ENCODE measurements at regions not wholly inside any gene's neighbourhood (a gene's known extent, or its start where the extent isn't known, plus 50 kb on each side); places are given as distances from the start of the nearest gene placed in this dataset.
"Not testable (repeated sequence)": the region's sequence is repeated elsewhere in the genome, so short reads cannot be mapped to it uniquely, and the experiment has no call there.

DNA sequence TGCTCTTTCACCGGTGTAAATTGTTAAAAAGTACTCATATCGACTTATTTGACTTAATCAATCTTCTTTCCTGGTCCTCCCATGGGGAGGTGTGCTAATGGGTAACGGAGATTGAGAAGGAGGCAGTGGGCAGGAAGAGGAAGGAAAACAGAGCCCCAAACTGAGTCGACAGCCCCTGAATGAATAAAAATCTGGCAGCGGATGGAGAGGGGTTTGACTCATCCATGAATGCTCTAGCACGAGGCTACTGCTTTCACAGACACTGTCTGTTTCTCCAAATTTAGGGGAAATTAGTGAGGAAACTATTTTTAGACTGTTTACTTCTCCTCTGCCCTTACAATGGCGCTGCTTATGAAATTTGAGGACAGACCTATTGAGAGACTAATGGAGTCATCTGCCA lies 142.2 kb upstream of the ATXN1 start:
- peak; percentile 89 for DNase-seq (ENCODE audit: low read depth)

DNA sequence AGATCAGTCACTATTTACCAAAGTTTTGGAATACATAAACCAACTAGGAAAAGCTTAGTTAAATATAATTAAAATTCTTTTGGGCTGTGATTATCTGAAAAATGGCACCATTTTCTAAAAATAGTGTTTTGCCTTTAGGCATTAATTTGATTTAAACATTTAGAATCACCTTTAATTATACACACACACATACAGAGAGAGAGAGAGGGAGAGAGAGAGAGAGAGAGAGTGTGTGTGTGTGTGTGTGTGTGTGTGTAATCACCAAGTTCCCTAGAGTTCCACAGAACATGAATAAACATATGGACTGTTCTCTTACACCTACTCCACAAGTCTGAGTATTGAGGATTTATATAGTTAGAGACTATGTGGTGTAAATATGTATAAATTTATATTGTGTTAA lies 141.2 kb upstream of the ATXN1 start:
- DNase-seq (ENCODE audit: low read depth) = no peak

DNA sequence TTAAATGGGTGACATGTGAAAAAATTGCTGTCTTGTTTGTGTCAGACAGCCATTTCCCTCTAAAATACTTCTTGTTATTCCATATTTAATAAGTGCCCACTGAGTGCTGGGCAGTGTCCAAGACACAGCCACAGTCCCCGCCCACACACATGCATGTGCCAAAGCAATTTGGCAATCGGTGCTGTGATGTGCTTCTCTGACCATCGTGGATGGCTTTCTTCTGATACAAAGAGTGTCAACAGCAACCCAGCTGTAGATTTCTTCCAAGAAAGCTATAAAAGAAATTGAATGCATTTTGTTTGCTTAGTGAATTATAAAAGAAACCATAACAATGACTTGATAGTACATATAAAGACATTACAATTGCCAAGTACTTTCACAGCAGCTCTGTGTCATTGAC lies 140.5 kb upstream of the ATXN1 start:
- DNase-seq (ENCODE audit: low read depth) = peak; percentile 67

GRCh38 chr6:16901306-16901705 lies 140.0 kb upstream of the ATXN1 start:
- DNase-seq (ENCODE audit: low read depth) = no peak

DNA sequence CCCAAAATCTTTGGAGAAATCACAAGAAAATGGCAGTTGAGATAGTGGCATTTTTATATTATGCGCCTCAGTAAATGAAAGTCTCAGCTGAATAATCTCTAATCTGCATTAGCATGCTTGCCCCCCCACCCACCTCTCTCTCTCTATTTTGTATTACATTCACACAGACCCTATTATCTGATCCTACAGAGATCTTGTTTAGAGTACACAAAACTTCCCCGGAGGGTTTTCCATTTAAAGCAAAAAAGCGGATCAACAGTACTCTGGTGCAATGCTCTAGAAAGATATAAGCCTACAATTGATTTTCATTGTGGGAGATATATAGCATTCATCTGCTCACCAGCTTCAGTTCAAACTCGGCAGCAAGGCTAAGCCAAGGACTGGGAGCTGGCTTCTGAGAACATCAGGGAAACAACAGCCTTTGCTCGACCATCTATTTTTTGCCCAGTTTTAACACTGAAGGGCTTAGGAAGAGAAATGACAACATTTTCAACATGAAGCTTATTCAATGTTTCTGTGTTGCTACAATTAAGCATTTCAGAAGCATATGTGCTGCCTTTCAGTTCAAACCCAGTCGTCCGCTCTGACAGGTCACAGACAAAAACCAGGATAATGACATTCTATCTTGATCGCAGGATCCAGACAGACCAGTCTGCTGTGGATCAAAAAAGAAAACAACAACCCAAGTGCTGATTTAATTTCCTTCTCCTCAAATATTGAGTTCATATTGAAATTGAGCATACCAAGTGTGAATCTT lies 137.6 kb upstream of the ATXN1 start:
- no peak for DNase-seq (ENCODE audit: low read depth)

- no peak for DNase-seq (ENCODE audit: low read depth)
Observed at GRCh38 chr6:16897669-16898068, 136.4 kb upstream of the ATXN1 start.

GRCh38 chr6:16894301-16894700 lies 133.0 kb upstream of the ATXN1 start:
- DNase-seq (ENCODE audit: low read depth) = no peak

- not testable (repeated sequence) for DNase-seq (ENCODE audit: low read depth)
Observed at GRCh38 chr6:16891110-16891509, 129.8 kb upstream of the ATXN1 start.

GRCh38 chr6:16885411-16886160 lies 124.3 kb upstream of the ATXN1 start:
- DNase-seq (ENCODE audit: low read depth) = no peak

DNA sequence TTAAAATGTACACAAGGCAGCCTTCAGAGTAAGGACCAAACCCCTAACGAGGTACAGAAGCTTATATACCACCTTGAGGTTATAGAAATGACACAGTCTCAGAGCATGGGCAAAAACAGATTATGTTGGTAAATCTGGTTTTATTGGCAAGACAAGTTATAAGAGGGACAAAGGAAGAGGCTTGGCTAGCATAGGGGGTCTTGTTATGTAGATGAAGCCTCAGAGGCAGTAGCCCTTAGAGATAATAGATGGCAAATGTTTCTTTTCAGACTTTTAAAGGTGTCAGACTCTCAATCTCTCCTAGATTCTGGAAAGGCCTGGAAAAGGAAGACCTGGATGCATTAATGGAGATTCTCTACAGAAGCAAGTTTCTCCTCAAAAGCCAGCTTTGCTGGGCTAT lies 123.3 kb upstream of the ATXN1 start:
- no peak for DNase-seq (ENCODE audit: low read depth)

DNA sequence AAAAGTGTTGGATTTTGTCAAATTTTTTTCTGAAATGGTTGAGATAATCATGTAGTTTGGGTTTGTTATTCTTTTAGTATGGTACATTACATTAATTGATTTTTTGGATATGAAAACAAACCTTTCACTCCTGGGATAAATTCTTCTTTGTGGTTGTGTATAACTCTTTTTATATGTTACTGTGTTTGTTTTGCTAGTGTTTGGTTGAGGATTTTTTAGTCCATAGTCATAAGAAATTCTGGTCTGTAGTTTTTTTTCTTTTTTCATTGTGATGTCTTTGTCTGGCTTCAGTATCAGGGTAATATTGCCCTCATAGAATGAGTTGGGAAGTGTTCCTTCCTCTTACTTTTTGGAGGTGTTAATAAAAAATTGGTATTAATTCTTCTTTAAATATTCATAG lies 122.2 kb upstream of the ATXN1 start:
- peak; percentile 68 for DNase-seq (ENCODE audit: low read depth)

GRCh38 chr6:16882230-16882629 lies 121.0 kb upstream of the ATXN1 start:
- no peak for DNase-seq (ENCODE audit: low read depth)

DNA sequence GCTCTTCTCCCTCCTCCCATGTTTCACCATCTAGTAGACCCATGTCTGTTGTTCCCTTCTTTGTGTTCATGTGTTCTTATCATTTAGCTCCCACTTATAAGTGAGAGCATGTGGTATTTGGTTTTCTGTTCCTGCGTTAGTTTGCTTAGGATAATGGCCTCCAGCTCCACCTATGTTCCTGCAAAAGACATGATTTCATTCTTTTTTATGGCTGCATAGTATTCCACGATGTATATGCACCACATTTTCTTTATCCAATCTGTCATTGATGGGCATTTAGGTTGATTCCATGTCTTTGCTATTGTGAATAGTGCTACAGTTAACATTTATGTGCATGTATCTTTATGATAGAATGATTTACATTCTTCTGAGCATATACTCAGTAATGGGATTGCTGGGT lies 115.6 kb upstream of the ATXN1 start:
- not testable (repeated sequence) for DNase-seq (ENCODE audit: low read depth)

DNA sequence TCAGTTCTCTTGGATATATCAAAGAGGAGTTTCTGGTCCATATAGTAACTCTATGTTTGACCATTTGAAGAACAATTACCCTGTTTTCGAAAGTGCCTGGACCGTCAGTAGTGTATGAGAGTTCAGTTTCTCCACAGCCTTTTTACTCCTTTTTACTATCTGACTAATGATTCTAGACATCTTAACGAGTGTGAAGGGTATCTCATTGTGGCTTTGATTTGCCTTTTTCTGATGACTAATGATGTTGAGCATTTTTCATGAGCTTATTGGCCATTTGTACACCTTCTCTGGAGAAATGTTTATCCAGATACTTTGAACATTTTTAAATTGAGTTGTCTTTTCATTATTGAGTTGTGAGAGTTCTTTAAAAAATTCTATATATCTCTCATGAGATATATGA lies 114.9 kb upstream of the ATXN1 start:
- DNase-seq (ENCODE audit: low read depth) = peak; percentile 73

DNA sequence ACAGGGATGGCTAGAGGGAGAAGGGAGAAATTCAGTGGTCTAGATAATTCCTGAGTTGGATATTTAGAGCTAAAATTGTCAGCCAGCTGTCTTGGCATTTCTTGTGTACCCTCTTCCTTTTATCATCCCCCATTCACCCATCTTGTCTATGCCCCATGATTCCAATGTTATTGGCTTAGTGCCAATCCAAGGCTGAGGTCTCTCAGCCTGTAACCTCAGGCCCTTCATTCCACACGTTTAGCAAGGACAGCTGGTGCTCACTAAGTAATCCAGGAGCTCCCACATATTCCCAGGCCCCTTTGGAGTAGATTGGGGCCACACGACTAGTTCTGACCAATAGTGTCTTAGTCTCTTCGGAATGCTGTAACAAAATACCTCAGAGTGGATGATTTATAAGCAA lies 112.4 kb upstream of the ATXN1 start:
- DNase-seq (ENCODE audit: low read depth) = no peak

DNA sequence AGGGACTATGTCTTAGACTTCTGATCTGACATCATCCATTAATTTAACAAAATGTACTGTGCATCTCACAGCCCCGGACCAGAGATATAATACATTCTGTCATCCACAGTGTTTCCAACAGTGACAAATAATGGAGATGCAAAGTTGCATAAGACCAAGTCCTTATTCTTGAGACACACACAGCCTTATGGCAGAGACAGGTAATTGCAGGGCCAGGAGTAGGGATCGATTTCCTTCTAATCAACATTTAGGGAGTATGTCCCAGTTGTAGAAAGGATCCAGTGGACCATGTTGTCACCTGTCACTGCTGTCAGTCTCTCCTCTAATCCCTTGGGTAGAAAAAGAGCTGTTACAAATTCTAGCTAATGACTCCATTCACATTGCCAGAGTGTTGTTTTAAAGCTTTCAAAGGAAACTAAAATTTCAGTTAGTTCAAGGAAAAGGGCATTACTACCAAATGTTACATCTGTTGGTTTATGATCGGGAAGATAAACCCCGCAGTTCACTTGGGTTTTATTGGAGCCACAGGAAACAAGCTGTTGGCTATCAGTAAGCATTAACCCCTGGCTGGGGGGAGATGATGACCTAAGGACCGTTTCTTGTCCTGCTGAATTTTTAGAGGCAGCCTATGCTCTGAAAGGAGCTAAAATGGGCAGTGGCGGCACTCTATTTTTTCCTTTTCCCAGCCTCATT lies 111.4 kb upstream of the ATXN1 start:
- peak; percentile 42 for DNase-seq (ENCODE audit: low read depth)

DNA sequence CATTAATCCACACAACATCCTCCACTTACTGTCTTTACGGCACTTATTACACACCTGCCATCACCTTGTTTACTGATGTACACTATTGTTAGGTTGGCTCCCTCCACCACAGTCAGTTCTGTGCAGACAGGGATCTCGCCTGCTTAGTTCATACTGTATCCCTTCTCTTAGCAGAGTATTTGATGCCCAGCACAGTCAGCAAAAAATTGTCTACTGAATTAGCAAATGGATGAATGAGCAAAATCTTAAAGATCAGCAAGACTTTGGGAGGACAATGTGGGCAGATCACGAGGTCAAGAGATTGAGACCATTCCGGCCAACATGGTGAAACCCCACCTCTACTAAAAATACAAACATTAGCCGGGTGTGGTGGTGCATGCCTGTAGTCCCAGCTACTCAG lies 109.8 kb upstream of the ATXN1 start:
- DNase-seq (ENCODE audit: low read depth) = no peak

DNA sequence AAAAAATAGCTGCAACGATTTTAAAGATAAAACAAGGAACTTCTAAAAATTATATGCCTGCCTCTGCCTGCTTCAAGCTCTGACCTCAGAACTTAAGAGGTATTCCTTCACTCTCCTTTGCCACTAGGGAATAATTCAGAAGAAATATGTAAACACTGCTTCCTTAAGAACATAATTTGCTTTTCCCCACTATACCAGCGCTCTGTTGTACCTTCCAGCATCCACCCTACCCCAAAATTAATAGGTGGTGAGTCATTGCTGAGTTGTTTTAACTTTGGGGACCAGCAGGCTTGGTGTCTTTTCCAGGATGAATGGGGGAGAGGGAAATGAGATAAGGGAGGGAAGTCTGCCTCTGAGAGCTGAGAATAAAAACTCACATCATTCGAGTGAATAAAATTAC lies 107.7 kb upstream of the ATXN1 start:
- DNase-seq (ENCODE audit: low read depth) = peak; percentile 30

DNA sequence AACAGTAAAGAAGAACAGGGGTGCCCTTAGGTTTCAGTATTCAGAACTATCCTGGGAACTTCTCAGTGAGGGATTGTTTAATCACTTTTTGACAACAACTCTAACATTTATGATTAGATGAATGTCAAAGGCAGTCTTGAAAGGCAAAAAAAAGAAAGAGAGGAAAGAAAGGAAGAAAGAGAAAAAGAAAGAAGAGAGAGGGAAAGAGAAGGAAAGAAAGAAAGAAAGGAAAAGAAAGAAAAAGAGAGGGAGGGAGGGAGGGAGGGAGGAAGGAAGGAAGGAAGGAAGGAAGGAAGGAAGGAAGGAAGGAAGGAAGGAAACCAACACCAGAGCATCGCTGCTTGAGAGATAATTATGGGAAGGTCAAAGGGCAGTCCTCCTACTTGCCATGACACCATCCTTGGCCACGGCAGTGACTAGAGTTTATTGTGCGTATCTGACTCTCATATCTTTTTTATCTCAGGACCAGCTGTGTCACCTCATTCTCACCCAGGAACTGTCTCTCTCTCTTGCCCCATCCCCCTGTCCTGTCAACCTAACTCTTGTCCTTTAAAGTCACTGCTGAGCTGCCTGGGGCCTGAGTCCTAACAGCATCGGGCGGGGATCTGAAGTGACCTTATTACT lies 96.8 kb upstream of the ATXN1 start:
- DNase-seq (ENCODE audit: low read depth) = no peak

DNA sequence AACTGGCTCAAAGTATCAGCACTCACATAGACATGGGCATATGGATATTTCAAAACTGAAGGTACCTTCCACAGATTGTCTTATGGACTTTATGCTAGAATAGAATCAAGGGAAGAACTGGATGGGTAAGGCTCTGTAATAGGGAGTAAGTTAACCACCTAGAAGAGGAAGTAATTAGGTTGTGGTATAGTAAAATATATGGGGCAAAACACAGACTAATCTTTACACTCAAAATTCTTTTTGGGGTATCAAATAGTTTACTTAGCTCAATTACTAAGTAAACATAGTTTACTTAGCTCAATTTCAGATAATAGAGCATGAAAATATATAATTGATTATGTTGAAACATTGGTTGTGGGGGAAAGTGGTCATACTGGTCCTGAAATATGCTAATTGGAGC lies 94.2 kb upstream of the ATXN1 start:
- no peak for DNase-seq (ENCODE audit: low read depth)

DNA sequence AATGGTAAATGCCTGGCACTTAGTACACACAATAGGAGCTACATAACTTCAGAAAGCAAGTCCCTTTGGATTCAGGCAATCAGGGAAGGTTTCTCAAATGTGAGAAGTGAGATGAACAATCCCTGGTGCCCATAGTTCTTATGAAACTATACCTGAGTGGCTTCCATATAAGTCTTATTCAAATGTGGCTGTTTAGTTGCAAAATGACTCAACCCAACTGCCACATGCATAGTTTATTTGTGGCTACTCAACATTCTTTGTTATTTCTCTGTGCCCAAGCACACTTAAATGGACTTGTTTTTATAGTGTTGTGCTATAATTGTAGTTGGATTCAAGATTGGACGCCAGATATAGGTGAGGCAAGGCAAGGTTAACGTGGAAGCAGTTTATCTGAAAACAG lies 93.7 kb upstream of the ATXN1 start:
- peak; percentile 42 for DNase-seq (ENCODE audit: low read depth)

DNA sequence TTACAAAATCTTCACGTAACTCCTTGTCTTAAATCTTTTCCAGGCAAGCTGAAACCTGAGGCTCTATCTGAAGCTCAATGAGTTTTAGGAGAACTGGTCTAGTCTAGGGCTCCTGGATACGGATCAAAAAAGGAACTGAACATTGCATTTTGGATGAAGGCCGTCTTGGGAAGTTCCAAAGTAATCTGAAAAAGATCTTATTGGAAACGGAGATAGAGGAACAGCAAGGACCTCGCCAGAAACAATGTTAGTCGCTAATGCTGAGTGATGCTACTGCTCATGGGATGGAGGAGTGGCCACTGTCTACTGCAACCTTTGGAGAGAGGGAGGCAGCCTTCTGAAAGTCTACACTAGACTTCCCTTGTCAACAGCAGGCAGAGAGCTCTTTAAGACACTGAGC lies 91.4 kb upstream of the ATXN1 start:
- DNase-seq (ENCODE audit: low read depth) = no peak

DNA sequence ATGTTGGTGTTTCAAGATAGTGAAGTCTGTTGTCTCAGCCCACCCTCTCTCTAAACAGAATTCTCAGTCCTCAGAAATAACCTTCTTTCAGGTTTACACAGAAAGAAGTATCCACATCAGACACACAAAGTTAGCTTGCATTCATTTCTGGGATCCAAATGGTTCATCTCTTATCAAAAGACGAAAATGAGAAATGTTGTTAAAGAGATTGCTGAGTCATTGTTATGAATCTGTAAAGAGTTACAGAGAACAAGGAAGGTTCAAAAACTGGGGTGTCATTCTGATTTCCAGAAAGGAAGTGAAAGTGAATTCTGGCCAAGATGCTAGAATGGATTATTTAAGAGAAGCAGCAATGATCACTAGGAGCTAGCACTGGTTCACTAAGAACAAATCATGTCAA lies 90.5 kb upstream of the ATXN1 start:
- peak; percentile 24 for DNase-seq (ENCODE audit: low read depth)
